ENCODE measurements at regions not wholly inside any gene's neighbourhood (a gene's known extent, or its start where the extent isn't known, plus 50 kb on each side); places are given as distances from the start of the nearest gene placed in this dataset.
"Not testable (repeated sequence)": the region's sequence is repeated elsewhere in the genome, so short reads cannot be mapped to it uniquely, and the experiment has no call there.

DNA sequence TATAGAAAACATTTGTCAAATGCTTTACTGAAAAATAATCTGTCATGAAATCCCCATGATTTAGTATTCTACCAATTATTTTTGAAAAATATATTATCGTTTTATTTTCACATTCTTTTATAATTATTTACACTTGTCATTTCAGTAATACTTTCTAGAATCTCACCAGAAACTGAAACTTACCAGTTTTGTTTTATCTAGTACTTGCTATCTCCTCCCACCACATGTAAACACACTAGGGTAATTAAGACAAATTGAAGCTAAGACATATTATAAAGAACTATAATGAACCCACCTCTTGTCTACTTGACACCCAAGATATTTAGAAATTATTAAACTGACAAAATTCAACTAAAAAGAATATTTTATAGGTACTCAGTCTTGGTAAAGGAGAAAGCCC, 51.5 kb upstream of the GRM3 start:
- DNase-seq (ENCODE audit: low read depth in 4 of 4, low spot score in 3 of 4): no peak

GRCh38 chr7:86574006-86574405, 69.7 kb upstream of the GRM3 start:
- DNase-seq (ENCODE audit: low read depth in 4 of 4, low spot score in 3 of 4): no peak

DNA sequence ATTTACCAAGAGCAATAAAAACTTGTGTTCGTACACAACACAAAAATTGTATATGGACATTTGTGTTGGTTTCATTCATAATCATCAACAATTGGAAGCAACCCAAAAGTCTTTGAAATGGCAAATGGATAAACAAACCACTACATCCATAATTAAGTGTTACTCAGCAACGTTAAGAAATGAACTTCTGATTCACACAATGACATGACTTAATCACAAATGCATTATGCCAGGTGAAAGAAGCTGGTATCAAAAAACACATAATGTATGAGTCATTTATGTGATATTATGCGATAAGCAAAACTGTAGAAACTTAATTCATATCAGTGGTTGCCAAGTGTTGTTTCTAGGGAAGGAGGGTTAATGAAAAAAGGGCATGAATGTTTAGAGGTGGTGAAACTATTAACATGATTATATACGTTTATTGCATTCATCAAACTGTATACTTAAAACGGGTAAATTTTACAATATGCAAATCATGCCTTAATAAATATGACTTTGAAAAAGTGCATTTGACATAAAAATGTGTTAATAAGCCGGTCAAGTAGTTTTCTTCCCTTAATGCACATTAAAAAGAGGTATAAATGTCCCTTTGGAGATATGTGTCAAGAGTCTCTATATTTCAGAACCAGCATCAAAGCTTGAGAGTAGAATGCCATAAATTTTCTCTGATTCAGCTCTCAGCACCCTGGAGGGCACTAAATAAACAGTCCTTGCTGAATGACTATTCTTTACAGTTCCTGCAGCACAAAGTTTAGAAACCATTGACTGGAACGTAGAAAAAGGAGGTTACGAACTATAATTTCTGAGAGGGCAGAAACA, 84.8 kb upstream of the GRM3 start:
- no peak for DNase-seq (ENCODE audit: low read depth in 4 of 4, low spot score in 3 of 4)

DNA sequence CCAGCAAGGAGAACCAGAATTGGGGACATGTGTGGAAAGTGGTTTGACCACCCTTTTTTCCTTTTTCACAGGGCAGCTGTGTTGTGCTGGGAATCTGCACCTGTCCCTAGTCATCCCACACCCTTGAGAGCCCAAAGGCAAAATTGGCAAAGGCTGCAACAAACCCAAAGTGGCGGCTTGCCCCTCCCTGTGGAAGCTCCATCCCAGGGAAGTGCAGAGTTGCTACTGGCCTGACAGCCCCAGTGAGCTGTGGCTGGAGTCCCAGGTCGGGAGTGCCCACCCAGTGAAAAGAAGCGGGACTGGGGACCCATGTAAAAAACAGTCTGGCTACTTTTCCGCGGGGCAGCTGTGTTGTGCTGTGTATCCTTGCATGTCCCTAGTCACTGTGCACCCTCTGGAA, 109.1 kb upstream of the GRM3 start:
- DNase-seq (ENCODE audit: low read depth in 4 of 4, low spot score in 3 of 4): no peak

GRCh38 chr7:86504229-86504628, 139.5 kb upstream of the GRM3 start:
- DNase-seq (ENCODE audit: low read depth in 4 of 4, low spot score in 3 of 4): no peak

- DNase-seq (ENCODE audit: low read depth in 4 of 4, low spot score in 3 of 4): no peak
Measured at GRCh38 chr7:86499986-86500385, 143.7 kb upstream of the GRM3 start.

- no peak for DNase-seq (ENCODE audit: low read depth in 4 of 4, low spot score in 3 of 4)
Measured at GRCh38 chr7:86485827-86486226, 157.9 kb upstream of the GRM3 start.

DNA sequence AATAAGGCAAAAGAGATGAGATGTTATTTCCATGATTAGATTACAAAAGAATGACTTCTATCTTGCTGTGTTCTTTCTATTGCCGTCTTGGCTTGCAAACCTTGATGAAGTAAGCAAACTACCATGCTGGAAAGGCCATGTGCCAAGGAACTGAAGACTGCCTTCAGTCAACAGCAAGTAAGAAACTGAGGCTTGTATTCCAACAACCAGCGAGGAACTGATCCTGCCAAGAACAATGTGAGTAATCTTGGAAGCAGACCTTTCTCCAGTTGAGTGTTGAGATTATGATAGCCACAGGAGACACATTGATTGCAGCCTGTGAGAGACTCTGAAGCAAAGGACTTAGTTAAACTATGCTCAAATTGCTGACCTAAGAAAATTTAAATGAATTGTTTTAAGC, 164.6 kb upstream of the GRM3 start:
- no peak for DNase-seq (ENCODE audit: low read depth in 4 of 4, low spot score in 3 of 4)

DNA sequence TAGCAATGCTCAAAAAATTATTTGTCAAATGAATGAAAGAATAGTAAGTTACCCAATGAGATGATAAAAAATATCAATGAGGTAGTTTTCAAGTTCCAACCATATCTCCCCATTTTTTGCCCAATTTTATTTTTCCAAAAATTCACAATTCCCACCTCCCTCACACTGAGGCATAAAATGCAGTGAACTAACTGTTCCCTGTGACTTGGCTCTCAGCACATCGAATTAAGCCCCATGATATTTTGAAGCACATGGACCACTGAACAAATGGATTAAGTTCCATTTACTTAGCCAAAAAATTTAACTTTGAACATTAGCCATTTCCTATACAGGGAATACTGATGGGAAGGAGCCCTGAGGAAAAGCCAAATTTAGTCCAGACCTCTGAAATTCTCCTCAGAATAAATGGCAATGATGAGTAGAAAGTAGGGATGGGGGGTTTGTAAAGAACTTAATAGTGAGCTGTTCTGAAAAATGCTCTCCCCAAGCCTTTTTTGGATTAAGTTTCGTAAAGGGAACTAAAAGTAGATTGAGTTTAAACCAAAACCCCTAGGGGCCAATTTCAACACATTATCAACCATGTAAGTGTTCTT, 166.3 kb upstream of the GRM3 start:
- DNase-seq (ENCODE audit: low read depth in 4 of 4, low spot score in 3 of 4): no peak

GRCh38 chr7:86470763-86471162, 172.9 kb upstream of the GRM3 start:
- no peak for DNase-seq (ENCODE audit: low read depth in 4 of 4, low spot score in 3 of 4)

DNA sequence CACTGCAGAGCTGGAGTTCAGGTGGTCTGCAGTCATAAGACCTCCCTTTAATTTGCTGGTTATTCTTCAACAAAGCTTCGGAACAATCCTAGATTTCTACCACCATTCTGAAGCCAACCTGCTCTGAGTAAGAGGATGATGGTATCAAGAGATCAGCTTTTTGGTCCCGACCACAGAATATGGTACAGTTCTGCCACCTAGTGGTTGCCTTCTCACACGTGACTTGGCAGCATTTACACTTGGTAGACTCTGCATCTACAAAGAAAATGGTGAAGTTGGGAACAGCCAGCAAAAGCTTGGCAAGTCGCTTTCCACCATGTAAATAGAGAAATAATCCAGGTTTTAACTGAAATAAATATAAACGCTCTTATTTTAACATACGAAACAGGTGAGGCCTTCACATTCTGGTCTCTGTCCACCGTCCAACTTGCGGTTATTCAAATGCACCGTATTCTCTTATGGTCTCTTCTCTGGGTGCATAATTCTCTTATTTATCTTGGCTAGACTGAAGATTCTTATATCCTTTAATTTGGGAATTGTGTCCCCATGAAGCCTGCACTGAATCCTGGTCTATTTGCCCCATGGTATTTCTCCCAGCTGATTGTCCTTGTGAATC, 173.9 kb upstream of the GRM3 start:
- peak; percentile 31 to 65 (median 48) for DNase-seq (ENCODE audit: low read depth in 4 of 4, low spot score in 3 of 4)

GRCh38 chr7:86454753-86455152, 189.0 kb upstream of the GRM3 start:
- DNase-seq (ENCODE audit: low read depth in 4 of 4, low spot score in 3 of 4): no peak

- DNase-seq (ENCODE audit: low read depth in 4 of 4, low spot score in 3 of 4): no peak
Measured at GRCh38 chr7:86453454-86453853, 190.3 kb upstream of the GRM3 start.

DNA sequence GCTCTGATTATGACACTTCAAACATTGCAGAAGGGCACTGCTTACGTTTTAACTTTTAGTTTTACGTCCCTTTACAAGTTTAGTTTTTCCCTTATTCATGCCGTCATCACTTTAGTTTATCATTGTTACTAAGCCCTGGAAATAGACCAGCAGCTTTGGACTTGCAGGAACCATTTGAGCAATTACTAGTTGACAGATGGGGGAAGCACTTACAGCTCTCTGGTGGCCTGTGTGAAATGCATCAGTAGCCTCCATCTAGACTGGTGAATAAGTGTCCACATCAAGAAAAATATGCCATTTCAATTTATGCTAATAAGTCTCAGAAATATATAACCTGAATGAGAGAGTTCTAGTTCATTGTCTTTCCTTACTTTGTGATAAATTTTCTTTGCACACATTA, 194.9 kb upstream of the GRM3 start:
- no peak for DNase-seq (ENCODE audit: low read depth in 4 of 4, low spot score in 3 of 4)

DNA sequence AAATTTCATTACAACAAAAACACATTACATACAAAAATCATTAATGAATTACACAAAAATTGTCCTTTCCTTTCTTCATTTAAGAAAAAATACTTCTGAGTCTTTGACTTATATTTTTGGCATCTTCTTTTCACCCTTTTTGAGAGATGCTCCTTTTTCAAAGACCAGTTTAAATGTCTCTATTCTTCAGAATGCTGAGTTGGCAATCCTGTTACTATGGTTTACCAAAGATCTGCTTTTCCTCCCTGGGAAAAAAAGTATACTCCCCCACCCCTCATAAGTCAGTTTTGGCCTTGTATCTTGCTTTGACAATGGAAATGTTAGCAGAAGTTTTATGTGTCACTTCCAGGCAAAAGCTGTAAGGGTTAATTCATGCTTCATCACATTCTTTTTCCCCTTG, 198.4 kb upstream of the GRM3 start:
- no peak for DNase-seq (ENCODE audit: low read depth in 4 of 4, low spot score in 3 of 4)

DNA sequence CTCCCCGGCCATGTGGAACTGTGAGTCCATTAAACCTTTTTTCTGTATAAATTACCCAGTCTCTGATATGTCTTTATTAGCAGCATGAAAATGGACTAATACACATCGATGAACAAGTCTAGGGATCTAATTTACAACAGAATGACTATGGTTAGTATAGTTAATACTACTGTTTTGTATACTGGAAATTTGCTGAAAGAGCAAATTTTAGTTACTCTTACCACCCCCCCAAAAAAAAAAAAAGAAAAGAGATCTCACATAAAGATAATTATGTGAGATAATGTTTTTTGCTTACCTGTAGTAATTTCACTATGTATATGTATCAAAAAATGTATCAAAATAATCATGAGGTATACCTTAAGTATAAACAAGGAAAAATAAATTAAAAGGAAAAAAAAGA, 199.5 kb upstream of the GRM3 start:
- no peak for DNase-seq (ENCODE audit: low read depth in 4 of 4, low spot score in 3 of 4)

DNA sequence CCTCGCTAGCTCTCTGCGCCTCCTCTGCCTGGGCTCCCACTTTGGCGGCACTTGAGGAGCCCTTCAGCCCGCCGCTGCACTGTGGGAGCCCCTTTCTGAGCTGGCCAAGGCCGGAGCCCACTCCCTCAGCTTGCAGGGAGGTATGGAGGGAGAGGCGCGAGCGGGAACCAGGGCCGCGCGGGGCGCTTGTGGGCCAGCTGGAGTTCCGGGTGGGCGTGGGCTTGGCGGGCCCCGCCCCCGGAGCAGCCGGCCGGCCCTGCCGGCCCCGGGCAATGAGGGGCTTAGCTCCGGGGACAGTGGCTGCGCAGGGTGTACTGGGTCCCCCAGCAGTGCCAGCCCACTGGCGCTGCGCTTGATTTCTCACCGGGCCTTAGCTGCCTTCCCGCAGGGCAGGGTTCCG, 203.3 kb upstream of the GRM3 start:
- DNase-seq (ENCODE audit: low read depth in 4 of 4, low spot score in 3 of 4): not testable (repeated sequence)

GRCh38 chr7:86437951-86438450, 205.7 kb upstream of the GRM3 start:
- DNase-seq (ENCODE audit: low read depth in 4 of 4, low spot score in 3 of 4): no peak

- no peak for DNase-seq (ENCODE audit: low read depth in 4 of 4, low spot score in 3 of 4)
Measured at GRCh38 chr7:86431761-86432160, 211.9 kb upstream of the GRM3 start.

- no peak for DNase-seq (ENCODE audit: low read depth in 4 of 4, low spot score in 3 of 4)
Measured at GRCh38 chr7:86411814-86412213, 231.9 kb upstream of the GRM3 start.

DNA sequence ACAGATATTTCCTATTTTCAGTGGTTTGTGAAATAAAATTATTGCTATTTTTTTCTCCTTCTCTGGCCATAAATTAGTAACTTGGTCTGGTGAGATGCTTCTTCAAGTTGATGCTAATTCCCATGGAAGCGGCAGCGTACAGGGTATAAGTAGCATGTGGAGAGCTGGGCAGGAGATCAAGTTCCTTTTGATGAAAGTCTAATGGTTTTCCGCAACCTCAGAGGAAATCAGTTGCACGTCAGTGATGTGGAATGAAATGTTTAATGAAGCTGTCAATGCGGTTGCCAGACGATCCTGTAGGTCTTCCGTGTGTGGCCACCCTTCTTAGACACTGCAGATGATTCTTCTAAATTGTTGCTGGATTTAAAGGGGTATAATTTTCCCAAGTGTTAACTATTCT, 236.4 kb upstream of the GRM3 start:
- DNase-seq (ENCODE audit: low read depth in 4 of 4, low spot score in 3 of 4): no peak

DNA sequence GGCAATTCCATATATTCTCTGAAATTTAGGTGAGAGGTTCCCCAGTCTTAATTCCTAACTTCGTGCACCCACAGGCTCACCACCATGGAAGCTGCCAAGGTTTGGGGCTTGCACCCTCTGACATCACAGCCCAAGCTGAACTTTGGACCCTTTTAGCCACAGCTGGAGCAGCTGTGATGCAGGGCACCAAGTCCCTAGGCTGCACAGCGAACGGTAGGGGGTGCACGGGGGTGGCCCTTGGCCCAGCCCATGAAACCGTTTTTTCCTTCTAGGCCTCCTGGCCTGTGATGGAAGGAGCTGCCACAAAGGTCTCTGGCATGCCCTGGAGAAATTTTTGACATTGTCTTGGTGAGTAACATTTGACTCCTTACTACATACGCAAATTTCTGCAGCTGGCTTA, 251.9 kb upstream of the GRM3 start:
- no peak for DNase-seq (ENCODE audit: low read depth in 4 of 4, low spot score in 3 of 4)

Data from left renal pelvis (tissue), 4 donors.